HCT116 (cell line): ENCODE measurements at regions not wholly inside any gene's neighbourhood (a gene's known extent, or its start where the extent isn't known, plus 50 kb on each side); places are given as distances from the start of the nearest gene placed in this dataset.

Source experiments
- ATAC-seq: fragments of 200-7000 bp; cut with Tn5 transposase; 2 replicates; pipeline ENCODE4 v1.9.1; 2020; ENCODE audit warnings: mild to moderate bottlenecking, moderate library complexity
- BruUV-seq: library from RNA; stranded (reverse); fragments of 400-500 nt; replicated peaks from 2 replicates; lab custom pipeline; 2021; lab: Mats Ljungman, UMichigan
- CTCF ChIA-PET: fragments of 300-600 bp; sonication (Branson Sonifier 250); formaldehyde crosslinking; loops from one replicate; lab custom pipeline; 2021; ENCODE audit warnings: antibody characterized with exemption; lab: Charles Lee
- POLR2A ChIA-PET: fragments of 300-600, 350-600 bp; sonication (Branson Sonifier 250); formaldehyde crosslinking; loops from one replicate; lab custom pipeline; 2021; ENCODE audit warnings: antibody characterized with exemption; lab: Charles Lee
- RAD21 ChIA-PET, 2 experiments: fragments of 300-600 bp; sonication (Branson Sonifier 250); formaldehyde crosslinking; loops; one replicate each; lab custom pipeline; 2023; ENCODE audit warnings: low total read pairs in 2 of 2; ENCODE audit not compliant: uncharacterized antibody in 2 of 2, unreplicated experiment in 2 of 2, low non-redundant PET in 1 of 2; lab: Charles Lee
- DNase-seq: peaks from one replicate; pipeline ENCODE4 v3.0.0-alpha.2; 2010; ENCODE audit warnings: low read depth, low spot score
- H2AFZ ChIP-seq: fragments of 200-600 bp; shearing (Covaris generic), sonication (generic); 2 replicates; pipeline ENCODE4 v1.6.1; 2017; ENCODE audit warnings: low read depth, mixed run types, mixed read lengths, antibody characterized with exemption, low read length; ENCODE audit not compliant: poor library complexity, severe bottlenecking
- H3K27ac ChIP-seq: 2 replicates; pipeline ENCODE4 v1.5.1; 2012; ENCODE audit warnings: low read depth, low read length
- H3K27me3 ChIP-seq: fragments of 200-600 bp; sonication (generic); 2 replicates; pipeline ENCODE4 v1.6.1; 2016; ENCODE audit warnings: mixed run types, low read length, mixed read lengths; ENCODE audit not compliant: insufficient read depth
- H3K36me3 ChIP-seq, 2 experiments: fragments of 200-500 bp in 1 of 2; fragments of 200-600 bp in 1 of 2; sonication (Bioruptor generic) in 1 of 2; sonication (generic) in 1 of 2; 2 replicates each; pipeline versions ENCODE4 v1.5.1 to v1.6.1; 2014 to 2016; ENCODE audit warnings: low read length in 2 of 2, inconsistent platforms in 1 of 2, mixed read lengths in 1 of 2, mixed run types in 1 of 2; ENCODE audit not compliant: insufficient read depth in 2 of 2, control insufficient read depth in 1 of 2
- H3K4me1 ChIP-seq, 2 experiments: fragments of 200-600 bp in 1 of 2; sonication (generic) in 1 of 2; 2 replicates each; pipeline versions ENCODE4 v1.5.1 to v1.6.1; 2012 to 2017; ENCODE audit warnings: low read length in 2 of 2, inconsistent platforms in 1 of 2, mild to moderate bottlenecking in 1 of 2, mixed read lengths in 1 of 2, mixed run types in 1 of 2, moderate library complexity in 1 of 2; ENCODE audit not compliant: insufficient read depth in 2 of 2, control insufficient read depth in 1 of 2
- H3K4me2 ChIP-seq: fragments of 200-600 bp; sonication (generic); 2 replicates; pipeline ENCODE4 v1.6.1; 2017; ENCODE audit warnings: mixed run types, low read length, mixed read lengths
- H3K4me3 ChIP-seq, 2 experiments: fragments of 200-600 bp in 1 of 2; sonication (generic) in 1 of 2; replicated peaks in 1 of 2; 2 replicates each; pipeline ENCODE4 v1.5.1; 2011 to 2016; ENCODE audit warnings: low read length in 2 of 2, control low read depth in 1 of 2, low read depth in 1 of 2, mild to moderate bottlenecking in 1 of 2, mixed read lengths in 1 of 2, mixed run types in 1 of 2
- H3K79me2 ChIP-seq: fragments of 200-600 bp; sonication (generic); 2 replicates; pipeline ENCODE4 v1.6.1; 2017; ENCODE audit warnings: mild to moderate bottlenecking, mixed run types, low read length, moderate library complexity, mixed read lengths; ENCODE audit not compliant: insufficient read depth
- H3K9ac ChIP-seq: fragments of 200-600 bp; sonication (generic); 2 replicates; pipeline ENCODE4 v1.6.1; 2016; ENCODE audit warnings: low read length, mixed read lengths
- H3K9me2 ChIP-seq: fragments of 200-600 bp; sonication (generic), shearing (Covaris generic); 2 replicates; pipeline ENCODE4 v1.6.1; 2017; ENCODE audit warnings: mixed run types, mild to moderate bottlenecking, moderate library complexity; ENCODE audit not compliant: insufficient read depth
- H3K9me3 ChIP-seq, 2 experiments: fragments of 200-500 bp in 1 of 2; fragments of 200-600 bp in 1 of 2; sonication (Bioruptor generic) in 1 of 2; sonication (generic) in 1 of 2; 2 replicates each; pipeline ENCODE4 v1.6.1; 2014 to 2017; ENCODE audit warnings: low read length in 2 of 2, mixed read lengths in 2 of 2, inconsistent platforms in 1 of 2, low read depth in 1 of 2, mild to moderate bottlenecking in 1 of 2, mixed run types in 1 of 2, moderate library complexity in 1 of 2; ENCODE audit not compliant: control insufficient read depth in 1 of 2, insufficient read depth in 1 of 2
- H4K20me1 ChIP-seq: fragments of 200-600 bp; sonication (generic), shearing (Covaris generic); 2 replicates; pipeline ENCODE4 v1.6.1; 2017; ENCODE audit warnings: mixed run types, mild to moderate bottlenecking, moderate library complexity; ENCODE audit not compliant: insufficient read depth
- ATF3 ChIP-seq: IDR thresholded peaks from 2 replicates; pipeline ENCODE4 v1.6.1; 2012
- CBX3 ChIP-seq: IDR thresholded peaks from 2 replicates; pipeline ENCODE4 v1.6.1; 2012; ENCODE audit warnings: low read depth
- CEBPB ChIP-seq: IDR thresholded peaks from 2 replicates; pipeline ENCODE4 v1.6.1; 2012; ENCODE audit warnings: low read depth
- CTCF ChIP-seq, 3 experiments: fragments of 200-600 bp in 1 of 3; sonication (generic) in 1 of 3; IDR thresholded peaks in 2 of 3; conservative IDR thresholded peaks in 1 of 3; 2 replicates each; pipeline ENCODE4 v1.5.1; 2012 to 2017; ENCODE audit warnings: low read depth in 2 of 3, low read length in 2 of 3, antibody characterized with exemption in 1 of 3, borderline replicate concordance in 1 of 3, control low read depth in 1 of 3, mild to moderate bottlenecking in 1 of 3, mixed read lengths in 1 of 3, mixed run types in 1 of 3, moderate library complexity in 1 of 3; ENCODE audit not compliant: insufficient read depth in 1 of 3
- EGR1 ChIP-seq: IDR thresholded peaks from 2 replicates; pipeline ENCODE4 v1.6.1; 2012; ENCODE audit warnings: low read depth
- EZH2 ChIP-seq: fragments of 200-600 bp; sonication (generic); IDR thresholded peaks from 2 replicates; pipeline ENCODE4 v1.6.1; 2017; ENCODE audit warnings: antibody characterized with exemption, mixed run types
- FOSL1 ChIP-seq: IDR thresholded peaks from 2 replicates; pipeline ENCODE4 v1.6.1; 2012; ENCODE audit warnings: low read depth
- JUND ChIP-seq: IDR thresholded peaks from 2 replicates; pipeline ENCODE4 v1.6.1; 2012
- POLR2A ChIP-seq: IDR thresholded peaks from 2 replicates; pipeline ENCODE4 v1.7.0; 2011; ENCODE audit warnings: borderline replicate concordance; ENCODE audit not compliant: insufficient read depth, insufficient read length; ENCODE audit errors: extremely low read depth
- POLR2AphosphoS5 ChIP-seq: IDR thresholded peaks from 2 replicates; pipeline ENCODE4 v1.6.1; 2011; ENCODE audit warnings: mild to moderate bottlenecking, low read depth, low read length, moderate library complexity
- REST ChIP-seq: IDR thresholded peaks from 2 replicates; pipeline ENCODE4 v1.6.1; 2012; ENCODE audit warnings: low read depth
- SP1 ChIP-seq: IDR thresholded peaks from 2 replicates; pipeline ENCODE4 v1.6.1; 2012; ENCODE audit warnings: low read depth
- SRF ChIP-seq: IDR thresholded peaks from 2 replicates; pipeline ENCODE4 v1.6.1; 2012; ENCODE audit warnings: low read depth
- ZBTB33 ChIP-seq: IDR thresholded peaks from 2 replicates; pipeline ENCODE4 v1.6.1; 2011; ENCODE audit warnings: mild to moderate bottlenecking, low read length, moderate library complexity; ENCODE audit not compliant: insufficient replicate concordance; ENCODE audit errors: extremely low read depth
- ZFX ChIP-seq: fragments of 450-650 bp; IDR thresholded peaks from 2 replicates; pipeline ENCODE4 v1.6.1; 2017
- intact Hi-C: fragments of 100-400 bp; cut with micrococcal nuclease; formaldehyde crosslinking; loops from 2 replicates; pipeline ENCODE4 v1.10.0; 2022

GRCh38 chr5:171649075-171649401, 136.6 kb upstream of the SMIM23 start:
- H3K79me2 ChIP-seq = no peaks in the 10 kb centered on the region
- no peak overlapping the region for H3K27ac ChIP-seq
- no peak overlapping the region for H3K4me2 ChIP-seq
- no peaks in the 10 kb centered on the region for H3K9me2 ChIP-seq
- H3K4me1 ChIP-seq = peaks cover 9 to 14% of the 10 kb centered on the region in 2 experiments
- no peak overlapping the region for H2AFZ ChIP-seq
- no TSS peak for BruUV-seq
- ChIA-PET RAD21 (no interaction called here), POLR2A (no interaction called here), CTCF (no interaction called here)
- H3K9me3 ChIP-seq = no peaks in the 10 kb centered on the region
- DNase-seq (no peak), ATAC-seq (no peak)
- no peaks in the 10 kb centered on the region for H3K36me3 ChIP-seq
- H3K9ac ChIP-seq = no peak overlapping the region
- intact Hi-C loops = no loop called here
- TF ChIP-seq JUND = no peak
- no peaks in the 10 kb centered on the region for H3K27me3 ChIP-seq
- H3K4me3 ChIP-seq = no peak overlapping the region
- no peaks in the 10 kb centered on the region for H4K20me1 ChIP-seq

GRCh38 chr5:171650597-171650996, 135.0 kb upstream of the SMIM23 start:
- ChIA-PET RAD21 (no interaction called here), POLR2A (no interaction called here)
- Histone ChIP-seq H3K79me2 (no peaks in the 10 kb centered on the region), H3K4me2 (no peak overlapping the region), H3K27me3 (no peaks in the 10 kb centered on the region), H3K9ac (no peak overlapping the region), H3K4me1 (peaks cover 9 to 14% of the 10 kb centered on the region in 2 experiments), H3K9me2 (no peaks in the 10 kb centered on the region), H2AFZ (no peak overlapping the region), H3K27ac (no peak overlapping the region), H3K36me3 (no peaks in the 10 kb centered on the region)
- DNase-seq = no peak
- ATAC-seq = no peak
- intact Hi-C loops = no loop called here
- TF ChIP-seq JUND (no peak), POLR2AphosphoS5 (no peak), ZFX (no peak), CBX3 (no peak), ATF3 (no peak), EGR1 (no peak), CTCF (IDR thresholded peaks at IDR 0.05 in 2 of 3, conservative IDR thresholded peaks at IDR 0.05 in 1 of 3; ENCODE audit: borderline replicate concordance in 1 of 3, insufficient read depth in 1 of 3, low read depth in 2 of 3, low read length in 2 of 3) (no peak), ZBTB33 (no peak), POLR2A (no peak), REST (no peak), EZH2 (no peak), FOSL1 (no peak), CEBPB (no peak), SP1 (no peak), SRF (no peak)
- TF ChIP-seq, all 23 proteins: peak for 0
- Histone ChIP-seq H3K9me3 (no peaks in the 10 kb centered on the region), H3K4me3 (no peak overlapping the region), H4K20me1 (no peaks in the 10 kb centered on the region)
- CTCF ChIA-PET = no interaction called here
- BruUV-seq = no TSS peak
